Stimulated activated naive CD8-positive, alpha-beta T cell treated with anti-CD3 and anti-CD28 coated beads, Interleukin-15, amount 100 ng/mL, for 72 hours (primary cell): ENCODE measurements at regions not wholly inside any gene's neighbourhood (a gene's known extent, or its start where the extent isn't known, plus 50 kb on each side); places are given as distances from the start of the nearest gene placed in this dataset.
A peak's percentile ranks its signal among the peaks of the same experiment; 100 is the strongest.

ENCODE experiments used
- ATAC-seq: fragments of 150-1000 bp; cut with Tn5 transposase; 2 replicates; pipeline ENCODE4 v1.10.0; 2021; ENCODE audit warnings: mild to moderate bottlenecking, moderate library complexity
- DNase-seq, 2 donors: peaks; one replicate each; pipeline ENCODE4 v3.0.0; 2021 to 2022
- H3K27ac Mint-ChIP-seq, 2 donors: one replicate each; pipeline ENCODE4 v1.8.0; 2022; ENCODE audit warnings: mild to moderate bottlenecking in 2 of 2, mixed read lengths in 2 of 2, moderate library complexity in 2 of 2
- H3K27me3 Mint-ChIP-seq: one replicate; pipeline ENCODE4 v1.8.0; 2022; ENCODE audit warnings: mixed read lengths
- H3K4me1 Mint-ChIP-seq: one replicate; pipeline ENCODE4 v1.8.0; 2022; ENCODE audit warnings: mild to moderate bottlenecking, mixed read lengths
- H3K4me3 Mint-ChIP-seq, 2 donors: one replicate each; pipeline ENCODE4 v1.8.0; 2022; ENCODE audit warnings: mild to moderate bottlenecking in 2 of 2, mixed read lengths in 2 of 2, moderate library complexity in 1 of 2
- H3K9me3 Mint-ChIP-seq, 2 donors: one replicate each; pipeline ENCODE4 v1.8.0; 2022; ENCODE audit warnings: mixed read lengths in 2 of 2

DNA sequence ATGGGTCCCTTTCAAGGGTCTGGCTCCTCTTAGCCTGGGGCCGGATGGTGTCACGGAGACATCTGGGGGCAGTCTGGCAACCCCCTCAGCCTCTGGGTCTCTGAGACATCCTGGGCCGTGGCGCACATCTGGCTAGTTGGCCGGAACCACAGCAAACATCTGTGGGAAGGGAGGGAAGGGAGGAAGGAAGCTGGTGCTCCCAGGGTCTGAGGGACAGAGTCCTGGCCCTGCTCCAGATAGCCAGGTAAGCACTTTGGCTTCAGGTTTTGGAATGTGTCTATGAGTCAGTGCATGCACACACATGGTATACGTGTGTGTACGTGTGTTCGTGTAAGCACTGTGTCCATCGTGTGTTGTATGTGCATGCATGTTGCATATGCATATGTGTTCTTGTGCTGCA lies 225.1 kb downstream of the MN1 start:
- no peak for ATAC-seq
- Mint-ChIP-seq H3K9me3 (peaks cover 0 to 4% of the 10 kb centered on the region in 2 donors), H3K27ac (no peak overlapping the region), H3K4me3 (no peak overlapping the region), H3K27me3 (peaks cover 52% of the 10 kb centered on the region), H3K4me1 (no peaks in the 10 kb centered on the region)
- DNase-seq = no peak

DNA sequence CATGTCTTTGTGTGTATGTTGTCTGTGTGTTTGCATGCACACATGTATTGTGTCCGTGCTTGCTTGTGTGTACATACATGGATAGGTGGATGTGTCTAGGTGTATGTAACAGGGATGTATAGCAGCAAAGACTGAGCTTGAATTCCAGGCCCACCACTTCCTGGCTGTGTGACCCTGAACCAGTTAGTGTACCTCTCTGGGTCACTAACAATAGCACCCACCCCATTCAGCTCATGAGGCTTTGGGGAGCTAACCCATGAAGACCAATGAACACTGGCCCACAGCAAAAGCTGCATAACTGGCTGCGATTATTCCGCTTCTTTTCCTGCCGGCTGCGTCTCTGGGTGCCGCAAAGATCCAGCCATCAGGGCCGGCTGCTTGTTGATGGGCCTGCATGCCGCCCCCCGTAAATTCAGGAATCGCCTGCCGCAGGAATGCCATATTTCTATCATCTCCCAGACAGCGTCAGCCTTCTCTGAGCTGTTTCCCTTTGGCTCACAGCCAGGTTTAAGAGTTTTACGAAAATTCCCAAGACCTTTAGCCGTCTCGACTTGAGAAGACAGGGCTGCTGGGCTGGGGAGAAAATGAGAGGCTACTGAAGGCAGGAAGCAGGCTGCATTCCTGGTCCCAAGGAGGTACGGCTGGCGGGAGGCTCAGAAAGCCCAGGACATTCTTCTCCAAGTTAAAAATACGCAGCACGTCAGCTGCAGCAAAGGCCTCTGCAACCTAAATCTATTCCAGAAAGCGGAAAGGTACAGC lies 224.6 kb downstream of the MN1 start:
- Mint-ChIP-seq H3K27ac (no peak overlapping the region), H3K4me3 (no peak overlapping the region), H3K9me3 (peaks cover 0 to 2% of the 10 kb centered on the region in 2 donors), H3K27me3 (peaks cover 46% of the 10 kb centered on the region), H3K4me1 (no peaks in the 10 kb centered on the region)
- no peak for ATAC-seq
- no peak for DNase-seq

DNA sequence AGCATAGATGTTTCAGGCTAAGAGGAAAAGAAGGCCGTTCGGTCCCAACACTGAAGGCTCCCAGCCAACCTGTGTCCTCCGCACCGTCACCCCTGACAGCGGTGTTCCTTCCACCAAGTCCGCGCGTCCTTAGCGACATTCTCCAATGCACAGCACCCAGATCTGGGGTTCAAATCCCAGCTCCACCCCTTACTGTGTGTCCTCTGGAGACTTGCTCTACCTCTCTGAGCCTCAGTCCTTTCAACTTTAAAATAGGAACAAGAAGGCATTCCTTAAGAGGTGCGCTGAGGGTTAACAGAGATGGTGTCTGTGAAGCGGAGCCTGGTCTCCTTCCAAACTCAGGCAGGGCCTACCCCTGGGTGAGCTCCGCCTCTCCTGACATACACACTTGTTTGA lies 224.0 kb downstream of the MN1 start:
- Mint-ChIP-seq H3K27ac (no peak overlapping the region), H3K9me3 (no peaks in the 10 kb centered on the region), H3K27me3 (peaks cover 41% of the 10 kb centered on the region), H3K4me1 (no peaks in the 10 kb centered on the region), H3K4me3 (no peak overlapping the region)
- no peak for ATAC-seq
- no peak for DNase-seq

DNA sequence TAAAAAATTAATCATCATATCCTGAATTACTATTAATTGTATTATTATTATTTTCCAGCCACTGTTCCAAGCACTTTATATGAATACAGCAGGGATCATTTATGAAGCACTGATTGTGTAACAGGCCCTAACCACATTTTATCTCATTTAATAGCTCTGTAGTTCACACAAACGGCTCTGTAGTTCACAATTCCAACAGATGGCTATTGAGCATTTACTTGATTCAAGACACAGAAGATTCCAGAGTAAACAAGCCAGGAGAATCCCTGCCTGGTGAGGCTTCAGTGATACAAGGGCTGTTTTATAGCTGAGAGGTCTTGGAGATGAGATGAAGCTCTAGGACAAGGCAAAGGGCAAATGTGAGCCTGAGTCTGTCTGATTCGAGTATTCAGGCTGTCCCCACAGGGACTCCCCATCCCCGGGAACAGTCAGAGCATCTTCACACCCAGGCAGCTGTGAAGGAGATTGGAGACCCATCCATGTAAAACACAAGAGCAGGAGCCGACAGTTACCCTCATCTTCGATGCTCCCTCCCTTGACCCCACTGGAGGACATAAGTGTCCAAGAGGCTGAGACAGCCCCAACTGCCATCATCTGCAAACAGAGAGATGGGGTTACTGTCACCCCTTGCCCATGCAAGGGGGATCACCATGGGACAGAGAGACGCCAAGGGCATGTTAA lies 222.5 kb downstream of the MN1 start:
- peaks cover 26% of the 10 kb centered on the region for H3K27me3 Mint-ChIP-seq
- no peak for ATAC-seq
- DNase-seq = no peak
- H3K9me3 Mint-ChIP-seq = no peaks in the 10 kb centered on the region
- H3K4me3 Mint-ChIP-seq = no peak overlapping the region
- peak overlapping the region in 1 of 2 donors; percentile 13 for H3K27ac Mint-ChIP-seq
- H3K4me1 Mint-ChIP-seq = no peaks in the 10 kb centered on the region

DNA sequence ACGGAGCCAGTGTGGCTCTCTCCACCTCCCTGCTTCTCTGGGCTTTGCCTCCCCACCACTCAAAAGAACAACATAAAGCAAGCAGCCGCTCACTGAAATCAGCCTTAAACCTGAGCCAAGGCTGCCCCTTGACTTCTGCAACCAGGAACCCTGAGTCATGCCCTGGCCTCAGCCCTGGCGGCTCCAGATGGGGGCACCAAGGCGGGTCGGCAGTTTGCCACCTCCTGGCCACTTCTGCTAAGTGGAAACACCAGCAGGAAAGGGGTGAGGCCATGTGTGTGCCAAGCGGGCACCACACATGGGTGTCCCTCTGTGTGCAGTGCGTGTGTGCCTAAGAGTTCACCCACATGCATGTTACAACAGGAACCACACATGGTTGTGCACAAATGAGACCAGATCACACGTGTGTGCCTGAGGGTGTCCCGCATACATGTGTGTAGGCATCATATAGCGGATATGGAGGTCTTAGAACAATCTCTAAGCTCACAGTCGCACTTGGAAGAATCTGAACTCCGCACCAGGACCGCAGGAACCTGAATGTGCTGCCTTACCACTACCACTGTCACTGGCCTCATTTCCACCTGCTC lies 221.2 kb downstream of the MN1 start:
- Mint-ChIP-seq H3K4me3 (no peak overlapping the region), H3K27ac (peak overlapping the region in 1 of 2 donors; percentile 57), H3K4me1 (no peaks in the 10 kb centered on the region), H3K27me3 (peaks cover 24% of the 10 kb centered on the region), H3K9me3 (no peaks in the 10 kb centered on the region)
- no peak for ATAC-seq
- DNase-seq = no peak

DNA sequence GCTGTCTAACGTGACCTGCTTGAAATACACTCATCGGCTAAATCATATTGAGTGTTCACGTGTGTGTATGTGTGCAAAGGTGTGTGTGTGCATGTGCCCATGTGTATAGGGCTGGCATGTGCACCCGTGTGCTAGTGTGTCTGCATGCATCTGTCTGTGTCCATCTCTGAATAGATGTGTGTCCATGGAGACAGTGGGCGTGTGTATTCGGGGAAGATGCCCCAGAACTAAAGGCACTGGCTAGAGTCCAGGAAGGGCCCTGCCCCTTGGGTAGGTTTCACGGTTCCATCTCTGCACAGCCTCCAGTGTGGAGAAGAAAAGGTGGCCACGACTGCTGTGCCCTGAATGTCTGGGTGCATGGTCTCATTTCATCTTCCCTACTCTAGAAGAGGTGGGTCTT lies 220.3 kb downstream of the MN1 start:
- Mint-ChIP-seq H3K4me3 (no peak overlapping the region), H3K9me3 (no peaks in the 10 kb centered on the region), H3K4me1 (no peaks in the 10 kb centered on the region), H3K27ac (no peak overlapping the region), H3K27me3 (peaks cover 24% of the 10 kb centered on the region)
- no peak for ATAC-seq
- no peak for DNase-seq

DNA sequence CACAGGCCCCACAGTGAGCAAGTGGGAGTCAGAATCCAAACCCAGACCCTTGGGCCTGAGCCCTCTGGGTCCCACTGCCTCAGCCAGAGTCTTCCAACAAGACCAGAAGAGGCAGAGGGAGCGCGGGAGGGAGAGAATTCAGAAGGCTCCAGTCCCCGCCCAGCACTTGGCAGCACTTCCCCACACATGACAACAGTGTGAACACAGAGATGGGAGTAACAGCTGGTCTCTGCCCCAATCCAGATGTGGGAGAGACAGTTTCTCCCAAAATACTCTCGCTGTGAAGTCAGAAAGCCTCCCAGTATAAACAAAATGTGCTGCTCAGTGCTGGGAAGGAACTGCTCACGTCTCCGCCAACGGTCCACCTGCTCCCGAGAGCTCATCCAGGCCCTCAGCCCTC lies 219.9 kb downstream of the MN1 start:
- Mint-ChIP-seq H3K27ac (no peak overlapping the region), H3K27me3 (peaks cover 24% of the 10 kb centered on the region), H3K4me3 (no peak overlapping the region), H3K4me1 (no peaks in the 10 kb centered on the region), H3K9me3 (peaks cover 0 to under 1% of the 10 kb centered on the region in 2 donors)
- DNase-seq (no peak), ATAC-seq (no peak)

DNA sequence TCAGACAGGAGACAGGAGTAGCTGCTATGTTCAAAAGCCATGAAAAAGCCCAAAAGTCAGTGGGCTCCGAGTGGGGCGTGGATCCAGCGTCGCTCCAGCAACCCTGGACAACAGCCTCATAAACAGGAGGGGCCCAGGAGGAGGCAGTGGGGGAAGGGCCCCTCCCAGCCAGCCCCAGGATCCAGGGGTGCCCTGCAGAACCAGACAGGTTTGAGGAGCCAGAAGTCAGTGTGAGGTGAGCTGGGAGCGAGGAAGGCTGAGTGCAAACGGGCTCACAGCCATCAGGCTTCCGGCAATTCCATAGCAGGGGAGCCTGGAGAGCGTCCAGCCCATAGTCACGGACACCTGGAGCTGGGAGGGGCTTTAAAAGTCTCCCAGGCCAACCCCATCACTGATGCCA lies 217.7 kb downstream of the MN1 start:
- Mint-ChIP-seq H3K27me3 (peaks cover 24% of the 10 kb centered on the region), H3K4me3 (no peak overlapping the region), H3K9me3 (peaks cover 0 to 7% of the 10 kb centered on the region in 2 donors), H3K27ac (no peak overlapping the region), H3K4me1 (no peaks in the 10 kb centered on the region)
- DNase-seq = no peak
- no peak for ATAC-seq

DNA sequence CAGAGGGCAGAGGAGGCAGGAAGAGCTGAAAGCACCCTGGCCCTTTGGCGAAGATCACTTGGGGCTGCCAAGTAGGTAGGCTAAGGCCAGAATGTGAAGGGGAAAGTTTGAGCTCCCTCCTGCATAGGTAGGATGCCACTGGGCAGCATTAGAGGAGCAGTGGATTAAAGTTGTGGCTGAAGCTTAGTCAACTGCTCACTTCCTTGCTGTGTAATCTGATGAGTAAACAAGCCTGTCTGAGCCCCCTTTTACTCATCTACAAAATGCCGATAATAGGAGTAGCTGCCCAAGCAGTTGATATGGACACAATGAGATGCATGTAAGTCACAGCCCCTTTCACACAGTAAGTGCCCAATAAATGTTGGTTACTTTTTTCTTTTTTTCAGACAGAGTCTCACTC lies 216.4 kb downstream of the MN1 start:
- ATAC-seq (no peak), DNase-seq (no peak)
- H3K4me1 Mint-ChIP-seq = no peaks in the 10 kb centered on the region
- H3K27ac Mint-ChIP-seq = no peak overlapping the region
- peaks cover 13% of the 10 kb centered on the region for H3K27me3 Mint-ChIP-seq
- H3K4me3 Mint-ChIP-seq = no peak overlapping the region
- peaks cover 0 to 11% of the 10 kb centered on the region in 2 donors for H3K9me3 Mint-ChIP-seq

DNA sequence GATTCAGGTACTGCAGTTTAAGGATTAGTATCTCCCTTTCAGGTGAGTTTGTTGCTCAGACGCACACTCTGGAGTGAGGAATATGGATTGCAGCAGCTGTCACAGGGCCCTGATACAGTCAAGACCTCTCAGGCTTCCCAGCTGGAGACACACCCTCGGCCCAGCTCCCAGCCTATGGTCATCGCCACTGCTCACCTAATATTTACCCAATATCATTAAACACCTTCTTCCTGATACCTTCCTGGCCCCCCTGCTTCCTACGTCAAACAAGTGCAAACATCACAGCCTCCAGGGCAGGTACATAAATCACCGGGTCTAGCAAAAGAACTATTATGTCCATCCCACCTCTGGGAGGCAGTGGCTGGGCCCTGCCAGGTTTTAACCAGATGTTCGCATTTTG lies 213.3 kb downstream of the MN1 start:
- ATAC-seq (no peak), DNase-seq (no peak)
- H3K9me3 Mint-ChIP-seq = peaks cover 0 to 11% of the 10 kb centered on the region in 2 donors
- no peaks in the 10 kb centered on the region for H3K4me1 Mint-ChIP-seq
- no peak overlapping the region for H3K4me3 Mint-ChIP-seq
- H3K27ac Mint-ChIP-seq = no peak overlapping the region
- no peaks in the 10 kb centered on the region for H3K27me3 Mint-ChIP-seq

DNA sequence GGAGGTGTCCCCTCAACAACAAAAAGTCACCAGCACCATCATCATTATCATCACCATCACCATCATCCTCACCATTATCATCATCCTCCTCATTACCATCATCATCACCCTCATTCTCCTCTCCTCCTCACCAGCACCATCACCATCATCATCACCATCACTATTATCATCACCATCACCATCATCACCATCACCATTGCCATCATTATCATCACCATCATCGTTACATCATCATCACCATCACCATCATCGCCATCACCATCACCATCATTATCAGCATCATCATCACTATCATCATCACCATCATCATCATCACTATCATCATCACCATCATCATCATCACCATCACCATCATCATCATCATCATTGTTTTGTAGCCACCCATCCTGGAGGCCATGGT lies 212.6 kb downstream of the MN1 start:
- no peaks in the 10 kb centered on the region for H3K4me1 Mint-ChIP-seq
- no peak overlapping the region for H3K4me3 Mint-ChIP-seq
- ATAC-seq = no peak
- DNase-seq = no peak
- H3K9me3 Mint-ChIP-seq = peaks cover 0 to 11% of the 10 kb centered on the region in 2 donors
- H3K27me3 Mint-ChIP-seq = no peaks in the 10 kb centered on the region
- no peak overlapping the region for H3K27ac Mint-ChIP-seq

DNA sequence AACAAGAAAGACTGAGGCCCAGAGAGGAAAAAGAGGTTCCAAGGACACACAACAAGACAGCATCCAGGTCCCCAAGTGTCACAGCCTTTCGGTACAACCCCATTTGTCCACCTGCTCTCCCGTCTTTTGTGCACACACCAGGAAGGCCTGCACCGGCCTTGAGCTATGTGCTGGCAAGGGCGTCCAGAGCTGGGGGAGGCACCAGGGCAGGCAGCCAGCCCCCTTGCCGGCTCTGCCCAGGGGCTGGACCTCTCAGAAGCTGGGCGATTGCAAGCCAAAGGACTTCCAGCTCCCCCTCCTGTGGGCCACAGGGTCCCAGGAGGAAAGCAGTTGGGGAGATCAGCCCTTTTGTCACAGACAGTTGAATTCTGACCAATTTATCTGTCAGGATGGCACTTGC lies 210.5 kb downstream of the MN1 start:
- no peak for ATAC-seq
- H3K4me1 Mint-ChIP-seq = no peaks in the 10 kb centered on the region

DNA sequence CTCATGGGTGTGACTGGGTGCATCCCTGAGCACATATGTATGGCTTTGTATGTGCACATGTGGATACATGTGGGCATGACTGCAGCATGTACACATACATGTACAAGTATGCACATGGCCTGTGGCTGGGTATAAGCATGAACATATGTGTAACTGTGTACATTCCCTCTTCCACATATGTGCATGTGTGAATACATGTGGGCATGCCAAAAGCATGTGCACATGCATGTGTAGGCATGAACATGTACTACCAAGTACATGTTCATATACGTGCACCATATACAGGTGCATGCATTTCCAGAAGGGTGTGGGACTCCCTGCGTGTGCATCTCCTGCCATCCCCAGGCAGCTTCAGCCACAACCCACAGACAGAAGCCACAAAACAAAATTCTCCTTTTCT lies 208.2 kb downstream of the MN1 start:
- ATAC-seq = no peak
- no peak for DNase-seq

More for the DNA sequence above, 210.5 kb downstream of the MN1 start:
- no peak for DNase-seq
- Mint-ChIP-seq H3K9me3 (peaks cover 0 to 11% of the 10 kb centered on the region in 2 donors), H3K27me3 (no peaks in the 10 kb centered on the region), H3K27ac (no peak overlapping the region), H3K4me3 (no peak overlapping the region)

DNA sequence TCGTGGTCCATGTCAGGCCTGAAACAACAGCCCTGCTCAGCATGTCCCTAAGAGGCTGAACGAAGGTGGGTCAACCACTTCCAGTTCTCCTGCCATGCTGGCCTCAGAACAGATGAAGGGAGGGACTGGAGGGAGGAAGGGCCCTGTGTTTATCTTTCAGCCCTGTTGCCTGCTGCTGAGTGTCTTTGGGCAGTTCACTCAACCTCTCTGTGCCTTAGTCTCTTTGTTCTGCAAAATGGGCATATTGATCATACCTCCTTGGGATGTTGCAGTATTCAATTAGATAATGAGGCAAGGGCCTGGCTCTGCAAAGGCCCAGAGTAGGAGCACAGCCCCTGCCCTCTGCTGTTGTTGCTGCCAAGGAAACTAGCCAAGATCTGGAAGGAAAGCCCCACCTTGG lies 207.5 kb downstream of the MN1 start:
- no peak for DNase-seq
- Mint-ChIP-seq H3K27ac (no peak overlapping the region), H3K9me3 (peaks cover 0 to 3% of the 10 kb centered on the region in 2 donors), H3K4me1 (no peaks in the 10 kb centered on the region), H3K27me3 (no peaks in the 10 kb centered on the region), H3K4me3 (no peak overlapping the region)
- no peak for ATAC-seq

More for the DNA sequence above, 208.2 kb downstream of the MN1 start:
- no peaks in the 10 kb centered on the region for H3K4me1 Mint-ChIP-seq
- H3K27me3 Mint-ChIP-seq = no peaks in the 10 kb centered on the region
- peaks cover 0 to 6% of the 10 kb centered on the region in 2 donors for H3K9me3 Mint-ChIP-seq
- no peak overlapping the region for H3K27ac Mint-ChIP-seq
- H3K4me3 Mint-ChIP-seq = no peak overlapping the region

DNA sequence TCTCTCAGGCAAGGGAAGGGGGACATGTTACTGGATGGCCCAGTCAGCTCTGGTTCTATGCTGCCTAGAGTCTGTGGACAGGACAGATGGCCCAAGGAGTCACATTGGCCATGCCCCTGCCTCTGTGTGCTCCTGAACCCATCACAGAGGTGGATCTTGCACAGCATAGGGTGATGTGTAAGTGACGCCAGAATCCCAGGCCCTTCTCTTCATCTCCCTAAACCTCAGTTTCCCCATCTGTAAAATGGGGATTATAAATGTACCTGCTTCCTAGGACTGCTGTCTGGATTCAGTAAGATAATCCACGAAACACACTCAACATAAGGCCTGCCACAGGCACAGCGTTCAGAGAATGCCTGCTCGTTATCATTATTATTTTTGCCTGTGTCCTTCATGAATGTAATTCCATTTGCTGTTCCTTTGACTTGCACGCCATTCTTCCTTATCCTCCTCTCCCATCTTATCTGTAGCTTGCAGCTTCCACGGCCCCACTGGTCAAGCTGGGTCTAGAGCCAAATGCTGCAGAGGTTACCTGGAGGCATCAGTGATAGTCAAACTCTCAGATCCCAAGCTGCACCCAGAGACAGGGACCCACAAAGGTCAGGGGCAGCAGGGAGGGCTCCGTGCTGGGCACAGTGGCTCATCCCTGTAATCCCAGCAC lies 207.0 kb downstream of the MN1 start:
- ATAC-seq = no peak
- Mint-ChIP-seq H3K27me3 (no peaks in the 10 kb centered on the region), H3K27ac (no peak overlapping the region), H3K9me3 (no peaks in the 10 kb centered on the region), H3K4me1 (no peaks in the 10 kb centered on the region), H3K4me3 (no peak overlapping the region)
- DNase-seq = no peak
